Colonic mucosa (tissue), 4 donors: ENCODE measurements at regions not wholly inside any gene's neighbourhood (a gene's known extent, or its start where the extent isn't known, plus 50 kb on each side); places are given as distances from the start of the nearest gene placed in this dataset.

ENCODE experiments used
- DNase-seq: peaks from one replicate; pipeline ENCODE4 v3.0.0-alpha.2; 2020
- H3K27ac ChIP-seq: fragments of 200-600 bp; one replicate; pipeline ENCODE4 v1.8.0; 2021
- H3K27me3 ChIP-seq: fragments of 200-600 bp; one replicate; pipeline ENCODE4 v1.8.0; 2021
- H3K36me3 ChIP-seq: fragments of 200-600 bp; one replicate; pipeline ENCODE4 v1.8.0; 2021
- H3K4me1 ChIP-seq: fragments of 200-600 bp; one replicate; pipeline ENCODE4 v1.8.0; 2021; ENCODE audit warnings: mild to moderate bottlenecking
- H3K4me3 ChIP-seq: fragments of 200-600 bp; one replicate; pipeline ENCODE4 v1.8.0; 2021
- H3K9ac ChIP-seq, 2 donors: one replicate each; pipeline ENCODE4 v1.7.0; 2013; ENCODE audit warnings: control low read depth in 2 of 2, low read depth in 2 of 2, low read length in 2 of 2
- H3K9me3 ChIP-seq: fragments of 200-600 bp; one replicate; pipeline ENCODE4 v1.8.0; 2021
- CTCF ChIP-seq: fragments of 200-600 bp; IDR thresholded peaks from one replicate; pipeline ENCODE4 v1.8.0; 2022; ENCODE audit warnings: antibody characterized with exemption, mild to moderate bottlenecking
- intact Hi-C: fragments of 100-400 bp; cut with DNase I; formaldehyde crosslinking; loops from one replicate; pipeline ENCODE4 v1.14.1; 2022
- donor health status: healthy.
- donor health status: DM: no; HTN: no; CAD: no.
- donor health status: DM: no; HTN: no; CAD: no.

GRCh38 chr3:110612045-110612444 is 459.6 kb upstream of the NECTIN3 start:
- H3K9me3 ChIP-seq, result no peaks in the 10 kb centered on the region
- no peak for DNase-seq
- no peak for TF ChIP-seq CTCF
- H3K27ac ChIP-seq, result no peak overlapping the region
- no peak overlapping the region for H3K4me3 ChIP-seq
- H3K27me3 ChIP-seq, result no peaks in the 10 kb centered on the region
- intact Hi-C loops, result no loop called here
- H3K36me3 ChIP-seq, result no peaks in the 10 kb centered on the region
- H3K4me1 ChIP-seq, result no peaks in the 10 kb centered on the region
- no peak overlapping the region for H3K9ac ChIP-seq

GRCh38 chr3:110614186-110614585 is 457.4 kb upstream of the NECTIN3 start:
- TF ChIP-seq CTCF, result no peak
- H3K4me3 ChIP-seq, result no peak overlapping the region
- DNase-seq, result no peak
- no peaks in the 10 kb centered on the region for H3K9me3 ChIP-seq
- H3K27me3 ChIP-seq, result no peaks in the 10 kb centered on the region
- H3K27ac ChIP-seq, result no peak overlapping the region
- H3K9ac ChIP-seq, result no peak overlapping the region
- H3K36me3 ChIP-seq, result no peaks in the 10 kb centered on the region
- H3K4me1 ChIP-seq, result no peaks in the 10 kb centered on the region
- intact Hi-C loops, result no loop called here

- Histone ChIP-seq H3K9me3 (no peaks in the 10 kb centered on the region), H3K36me3 (no peaks in the 10 kb centered on the region), H3K27ac (no peak overlapping the region), H3K4me1 (no peaks in the 10 kb centered on the region), H3K27me3 (no peaks in the 10 kb centered on the region), H3K4me3 (no peak overlapping the region), H3K9ac (no peak overlapping the region)
- TF ChIP-seq CTCF, result no peak
- DNase-seq, result no peak
- intact Hi-C loops, result no loop called here
Observed at GRCh38 chr3:110615454-110615853, 456.2 kb upstream of the NECTIN3 start.

- no peaks in the 10 kb centered on the region for H3K4me1 ChIP-seq
- H3K27ac ChIP-seq, result no peak overlapping the region
- H3K9ac ChIP-seq, result no peak overlapping the region
- no peak for TF ChIP-seq CTCF
- DNase-seq, result no peak
- H3K36me3 ChIP-seq, result no peaks in the 10 kb centered on the region
- H3K27me3 ChIP-seq, result no peaks in the 10 kb centered on the region
- no peak overlapping the region for H3K4me3 ChIP-seq
- intact Hi-C loops, result no loop called here
- H3K9me3 ChIP-seq, result no peaks in the 10 kb centered on the region
Observed at GRCh38 chr3:110618512-110619226, 452.9 kb upstream of the NECTIN3 start.

GRCh38 chr3:110620118-110620517 is 451.5 kb upstream of the NECTIN3 start:
- Histone ChIP-seq H3K9me3 (no peaks in the 10 kb centered on the region), H3K36me3 (no peaks in the 10 kb centered on the region), H3K27me3 (no peaks in the 10 kb centered on the region), H3K4me1 (no peaks in the 10 kb centered on the region), H3K4me3 (no peak overlapping the region), H3K9ac (no peak overlapping the region), H3K27ac (no peak overlapping the region)
- DNase-seq, result no peak
- no peak for TF ChIP-seq CTCF
- intact Hi-C loops, result no loop called here
